Activated naive CD8-positive, alpha-beta T cell treated with anti-CD3 and anti-CD28 coated beads, Interleukin-2, amount 10 ng/mL, durations not matched to agents 7 days and 5 days (primary cell): ENCODE measurements at regions not wholly inside any gene's neighbourhood (a gene's known extent, or its start where the extent isn't known, plus 50 kb on each side); places are given as distances from the start of the nearest gene placed in this dataset.
A peak's percentile ranks its signal among the peaks of the same experiment; 100 is the strongest.

Experiments
- ATAC-seq: fragments of 150-1000 bp; cut with Tn5 transposase; one replicate; pipeline ENCODE4 v1.10.0; 2021; ENCODE audit warnings: low read depth, moderate library complexity
- POLR2A ChIA-PET: fragments of 350-600 bp; sonication (Branson Sonifier 250); formaldehyde crosslinking; loops from one replicate; lab custom pipeline; 2021; ENCODE audit warnings: antibody characterized with exemption; lab: Charles Lee
- DNase-seq: peaks from one replicate; pipeline ENCODE4 v3.0.0; 2021
- H3K27ac Mint-ChIP-seq: one replicate; pipeline ENCODE4 v1.8.0; 2022; ENCODE audit warnings: mild to moderate bottlenecking, mixed read lengths
- H3K27me3 Mint-ChIP-seq: one replicate; pipeline ENCODE4 v1.8.0; 2022; ENCODE audit warnings: mild to moderate bottlenecking, moderate library complexity, mixed read lengths
- H3K36me3 Mint-ChIP-seq: one replicate; pipeline ENCODE4 v1.8.0; 2021; ENCODE audit warnings: mild to moderate bottlenecking, mixed read lengths
- H3K4me1 Mint-ChIP-seq: one replicate; pipeline ENCODE4 v1.8.0; 2021; ENCODE audit warnings: mixed read lengths
- H3K4me3 Mint-ChIP-seq: one replicate; pipeline ENCODE4 v1.8.0; 2022; ENCODE audit warnings: mild to moderate bottlenecking, moderate library complexity, mixed read lengths
- H3K9me3 Mint-ChIP-seq: one replicate; pipeline ENCODE4 v1.8.0; 2021; ENCODE audit warnings: mixed read lengths

DNA sequence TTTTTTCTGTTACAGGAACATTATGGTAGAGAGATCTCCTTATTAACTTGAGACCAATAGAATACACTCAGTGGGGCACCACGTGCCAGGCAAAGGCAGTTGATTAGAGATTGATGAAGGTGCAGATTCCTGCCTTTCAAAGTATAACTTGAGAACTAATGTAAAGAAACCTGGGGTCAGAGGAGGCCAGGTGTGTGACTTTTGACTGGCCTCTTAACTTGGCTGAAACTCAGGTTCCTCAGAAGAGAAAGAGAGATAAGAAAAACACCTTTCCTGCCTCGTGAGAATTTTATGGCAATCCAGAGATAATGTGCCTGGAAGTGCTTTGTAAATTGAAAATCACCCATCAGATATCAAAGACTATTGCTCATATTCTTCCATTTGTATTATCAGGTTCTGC lies 110.7 kb upstream of the GZMB start:
- no peak for ATAC-seq

DNA sequence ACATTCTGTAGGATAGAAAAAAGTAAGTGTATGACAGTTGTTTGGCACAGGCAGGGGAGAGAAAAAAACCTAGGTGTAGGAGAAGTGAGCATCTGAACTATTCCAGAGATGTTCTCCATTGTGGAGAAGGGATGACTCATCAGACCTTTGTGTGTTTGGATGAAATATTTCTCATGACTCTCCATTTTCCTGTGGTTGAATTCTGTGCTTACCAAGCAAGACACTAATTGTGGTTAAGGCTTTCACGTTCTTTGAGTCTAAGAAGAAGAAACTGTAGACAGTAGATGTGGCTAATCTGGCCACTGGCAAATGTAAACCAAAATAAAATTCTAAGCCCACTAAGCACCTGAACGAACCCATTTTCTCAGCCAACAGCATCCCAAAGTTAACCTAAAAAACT lies 107.9 kb upstream of the GZMB start:
- DNase-seq (no peak), ATAC-seq (no peak)
- Mint-ChIP-seq H3K4me1 (peaks cover 2% of the 10 kb centered on the region), H3K4me3 (no peak overlapping the region), H3K36me3 (no peaks in the 10 kb centered on the region), H3K27ac (no peak overlapping the region), H3K27me3 (peaks cover 14% of the 10 kb centered on the region), H3K9me3 (no peaks in the 10 kb centered on the region)
- POLR2A ChIA-PET: no interaction called here

More for the DNA sequence above, 110.7 kb upstream of the GZMB start:
- POLR2A ChIA-PET: no interaction called here
- no peak overlapping the region for H3K27ac Mint-ChIP-seq
- no peak for DNase-seq
- H3K4me1 Mint-ChIP-seq: peaks cover 2% of the 10 kb centered on the region
- peaks cover 19% of the 10 kb centered on the region for H3K27me3 Mint-ChIP-seq
- no peaks in the 10 kb centered on the region for H3K36me3 Mint-ChIP-seq
- no peaks in the 10 kb centered on the region for H3K9me3 Mint-ChIP-seq
- no peak overlapping the region for H3K4me3 Mint-ChIP-seq

DNA sequence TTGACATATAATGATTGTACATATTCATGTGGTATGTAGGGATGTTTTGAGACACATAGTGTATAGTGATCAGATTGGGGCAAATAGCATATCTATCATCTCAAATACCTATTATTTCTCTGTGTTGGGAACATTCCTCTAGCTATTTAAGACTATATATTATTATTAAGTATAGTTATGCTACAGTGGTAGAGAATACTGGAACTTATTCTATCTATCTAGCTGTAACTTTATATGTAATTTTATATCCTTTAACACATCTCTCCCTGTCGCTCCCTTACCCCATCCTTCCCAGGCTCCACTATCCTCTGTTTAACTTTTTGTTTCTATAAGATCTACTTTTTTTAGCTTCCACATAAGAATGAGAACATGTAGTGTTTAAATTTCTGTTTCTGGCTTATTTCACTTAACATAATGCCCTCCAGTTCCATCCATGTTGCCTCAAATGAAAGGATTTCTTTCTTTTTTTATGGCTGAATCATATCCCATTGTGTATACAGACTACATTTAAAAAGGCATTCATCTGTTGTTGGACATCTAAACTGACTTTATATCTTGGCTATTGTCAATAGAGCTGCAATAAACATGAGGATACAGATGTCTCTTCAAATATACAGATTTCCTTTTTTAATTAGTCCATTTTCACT lies 102.1 kb upstream of the GZMB start:
- Mint-ChIP-seq H3K4me1 (no peaks in the 10 kb centered on the region), H3K36me3 (no peaks in the 10 kb centered on the region), H3K9me3 (no peaks in the 10 kb centered on the region), H3K4me3 (no peak overlapping the region), H3K27ac (no peak overlapping the region), H3K27me3 (peaks cover 18% of the 10 kb centered on the region)
- POLR2A ChIA-PET: no interaction called here
- no peak for DNase-seq
- ATAC-seq: no peak

DNA sequence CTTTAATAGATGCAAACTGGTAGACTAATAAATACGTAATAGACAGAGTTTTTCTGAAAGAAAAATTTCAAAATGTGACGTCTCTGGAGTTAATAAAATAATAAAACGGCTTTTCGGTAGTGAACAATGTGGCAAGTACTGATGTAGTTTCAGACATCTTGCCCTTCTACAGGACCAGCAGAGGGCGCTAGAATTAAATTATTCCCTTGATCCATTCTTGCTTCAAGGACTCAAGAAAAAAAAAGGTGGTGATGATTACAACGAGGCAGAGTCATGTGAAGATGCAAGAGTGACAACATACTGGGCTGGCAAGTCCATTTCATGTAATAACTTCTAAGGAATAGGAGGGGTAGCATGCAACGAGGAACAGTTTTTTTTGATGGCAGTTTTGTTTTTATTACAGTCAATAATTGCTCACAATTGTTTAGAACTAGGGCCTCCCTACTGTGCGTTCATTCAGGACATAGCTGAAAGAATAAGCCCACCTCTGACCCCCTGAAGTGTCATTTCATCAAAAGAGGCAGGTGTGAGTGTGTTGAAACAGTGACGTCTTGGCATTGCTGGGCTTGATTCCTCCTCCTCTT lies 101.0 kb upstream of the GZMB start:
- H3K4me3 Mint-ChIP-seq: no peak overlapping the region
- no peaks in the 10 kb centered on the region for H3K4me1 Mint-ChIP-seq
- no peak overlapping the region for H3K27ac Mint-ChIP-seq
- POLR2A ChIA-PET: no interaction called here
- no peak for ATAC-seq
- DNase-seq: no peak
- peaks cover 18% of the 10 kb centered on the region for H3K27me3 Mint-ChIP-seq
- H3K36me3 Mint-ChIP-seq: no peaks in the 10 kb centered on the region
- no peaks in the 10 kb centered on the region for H3K9me3 Mint-ChIP-seq

DNA sequence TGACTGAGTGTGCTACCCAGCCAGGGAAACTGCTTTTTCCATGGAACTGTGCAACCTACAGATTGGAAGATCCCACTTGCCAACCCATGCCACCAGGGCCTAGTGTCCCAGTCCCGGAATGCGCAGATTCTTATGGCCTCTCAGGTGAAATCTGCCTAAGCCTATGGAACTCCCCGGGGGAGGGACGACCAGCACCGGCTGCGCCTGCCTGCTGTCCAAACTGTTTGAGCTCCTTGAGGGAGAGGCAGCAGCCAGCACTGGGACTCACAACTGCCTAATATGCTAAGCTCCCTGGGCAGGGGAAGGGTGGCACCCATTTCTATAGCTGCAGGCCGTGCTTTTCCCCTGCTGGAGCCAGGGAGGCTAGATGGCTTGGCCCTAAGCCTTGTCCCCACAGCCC lies 92.5 kb upstream of the GZMB start:
- H3K4me3 Mint-ChIP-seq: no peak overlapping the region
- no peak for ATAC-seq
- H3K4me1 Mint-ChIP-seq: peaks cover 8% of the 10 kb centered on the region
- peaks cover 27% of the 10 kb centered on the region for H3K27me3 Mint-ChIP-seq
- peaks cover 12% of the 10 kb centered on the region for H3K9me3 Mint-ChIP-seq
- POLR2A ChIA-PET: no interaction called here
- no peaks in the 10 kb centered on the region for H3K36me3 Mint-ChIP-seq
- DNase-seq: no peak
- no peak overlapping the region for H3K27ac Mint-ChIP-seq

DNA sequence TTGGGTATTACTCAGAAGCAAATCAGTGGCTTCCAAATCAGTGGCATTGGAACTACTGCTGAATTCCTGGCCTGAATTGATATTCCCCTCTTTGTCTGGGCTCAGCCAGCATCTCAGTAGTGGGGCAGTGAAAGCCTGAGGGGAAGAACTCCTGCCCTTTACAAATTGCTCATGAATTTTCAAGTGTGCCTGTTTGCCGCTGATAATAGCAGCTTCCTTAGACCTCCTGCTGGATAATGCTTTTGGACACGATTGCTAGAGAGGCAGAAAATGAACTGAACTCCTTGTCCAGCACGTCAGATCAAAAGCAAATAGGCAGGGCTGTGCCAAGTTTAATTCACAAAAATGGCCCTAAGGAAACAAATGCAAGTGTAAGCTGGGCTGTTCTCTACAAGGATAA lies 91.3 kb upstream of the GZMB start:
- no peak overlapping the region for H3K27ac Mint-ChIP-seq
- DNase-seq (no peak), ATAC-seq (no peak)
- peaks cover 12% of the 10 kb centered on the region for H3K9me3 Mint-ChIP-seq
- POLR2A ChIA-PET: no interaction called here
- H3K27me3 Mint-ChIP-seq: peaks cover 33% of the 10 kb centered on the region
- H3K36me3 Mint-ChIP-seq: no peaks in the 10 kb centered on the region
- no peak overlapping the region for H3K4me3 Mint-ChIP-seq
- H3K4me1 Mint-ChIP-seq: peaks cover 8% of the 10 kb centered on the region

DNA sequence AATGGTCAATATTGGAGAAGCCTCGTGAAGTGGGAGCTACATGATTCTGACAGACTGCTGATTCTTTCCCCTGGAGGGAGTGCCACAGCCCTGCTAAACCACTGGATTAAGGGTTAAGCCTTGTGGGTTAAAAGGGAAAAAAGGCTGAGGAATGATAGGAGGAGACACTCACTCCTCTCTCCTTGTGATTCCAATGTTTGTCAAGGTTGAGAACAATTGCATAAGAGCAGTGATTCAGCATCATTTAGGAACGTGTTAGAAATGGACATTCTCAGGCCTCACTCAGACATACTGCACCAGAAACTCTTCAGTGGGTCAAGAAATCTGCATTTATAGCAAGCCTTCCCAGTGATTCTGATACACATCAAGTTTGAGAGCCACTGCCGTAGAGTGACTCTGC lies 87.8 kb upstream of the GZMB start:
- ATAC-seq (no peak), DNase-seq (no peak)
- Mint-ChIP-seq H3K36me3 (no peaks in the 10 kb centered on the region), H3K4me3 (no peak overlapping the region), H3K4me1 (no peaks in the 10 kb centered on the region), H3K27me3 (peaks cover 45% of the 10 kb centered on the region), H3K9me3 (peaks cover 3% of the 10 kb centered on the region), H3K27ac (no peak overlapping the region)
- POLR2A ChIA-PET: no interaction called here

DNA sequence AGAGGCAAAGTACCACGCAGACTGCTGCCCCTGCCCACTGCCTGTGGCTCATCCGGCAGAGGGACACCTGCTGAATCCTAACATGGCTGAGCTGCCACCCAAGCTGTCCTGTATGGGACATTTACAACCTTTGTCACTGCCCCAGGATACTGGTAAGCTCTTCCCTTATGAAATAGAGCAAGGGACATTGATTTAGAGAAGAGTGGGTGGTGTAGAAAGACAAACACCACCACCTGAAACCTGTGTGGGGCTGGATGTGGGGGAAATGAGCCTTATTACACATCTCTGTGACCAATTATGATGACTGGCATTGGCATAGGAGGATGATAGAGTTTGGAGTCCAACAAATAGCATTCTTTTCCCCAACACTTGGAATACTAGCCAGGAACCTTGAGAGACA lies 81.2 kb upstream of the GZMB start:
- POLR2A ChIA-PET: no interaction called here
- Mint-ChIP-seq H3K36me3 (no peaks in the 10 kb centered on the region), H3K27me3 (peaks cover 34% of the 10 kb centered on the region), H3K4me1 (no peaks in the 10 kb centered on the region), H3K4me3 (no peak overlapping the region), H3K27ac (no peak overlapping the region), H3K9me3 (no peaks in the 10 kb centered on the region)
- DNase-seq: no peak
- ATAC-seq: no peak

DNA sequence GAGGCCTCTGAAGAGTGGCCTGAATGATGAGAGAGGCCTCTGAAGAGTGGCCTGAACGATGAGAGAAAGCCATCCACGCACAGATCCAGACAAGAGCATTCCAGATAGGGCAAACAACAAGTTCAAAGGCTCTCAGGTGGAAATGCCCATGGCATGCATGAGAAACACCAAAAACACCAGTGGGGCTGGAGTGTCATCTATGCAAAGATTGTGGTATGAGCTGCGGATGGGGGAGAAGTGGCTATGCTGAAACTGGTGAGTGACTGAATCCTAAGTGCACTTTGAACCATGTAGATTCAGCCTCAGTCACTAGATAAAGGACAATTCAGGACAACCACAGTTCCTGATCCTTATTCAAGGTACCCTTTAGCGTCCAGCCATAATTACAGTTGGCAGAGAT lies 79.4 kb upstream of the GZMB start:
- no peak overlapping the region for H3K4me3 Mint-ChIP-seq
- no peaks in the 10 kb centered on the region for H3K9me3 Mint-ChIP-seq
- ATAC-seq (no peak), DNase-seq (no peak)
- H3K4me1 Mint-ChIP-seq: no peaks in the 10 kb centered on the region
- POLR2A ChIA-PET: no interaction called here
- H3K36me3 Mint-ChIP-seq: no peaks in the 10 kb centered on the region
- no peak overlapping the region for H3K27ac Mint-ChIP-seq
- peaks cover 26% of the 10 kb centered on the region for H3K27me3 Mint-ChIP-seq

DNA sequence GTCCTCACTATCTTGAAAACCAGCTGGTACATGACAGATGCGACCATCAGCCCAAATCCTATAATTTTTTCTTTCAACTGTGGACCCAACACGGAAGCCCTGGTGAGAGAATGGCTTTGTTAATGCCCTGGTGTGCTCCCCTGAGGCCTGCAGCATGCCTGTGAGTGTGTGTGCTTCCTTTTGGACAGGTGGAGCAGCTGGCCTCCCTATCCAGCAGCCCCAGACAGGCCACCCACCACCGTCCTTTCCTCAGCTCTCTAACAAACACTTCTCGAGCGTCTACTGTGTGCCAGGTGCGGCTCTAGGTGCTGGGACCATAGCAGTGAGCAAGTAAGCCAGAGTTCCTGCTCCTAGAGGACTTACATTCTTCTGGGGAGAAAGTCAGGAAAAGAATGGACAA lies 78.9 kb upstream of the GZMB start:
- Mint-ChIP-seq H3K27ac (no peak overlapping the region), H3K4me1 (no peaks in the 10 kb centered on the region), H3K27me3 (peaks cover 21% of the 10 kb centered on the region), H3K36me3 (no peaks in the 10 kb centered on the region), H3K4me3 (no peak overlapping the region), H3K9me3 (no peaks in the 10 kb centered on the region)
- POLR2A ChIA-PET: no interaction called here
- ATAC-seq (no peak), DNase-seq (no peak)

DNA sequence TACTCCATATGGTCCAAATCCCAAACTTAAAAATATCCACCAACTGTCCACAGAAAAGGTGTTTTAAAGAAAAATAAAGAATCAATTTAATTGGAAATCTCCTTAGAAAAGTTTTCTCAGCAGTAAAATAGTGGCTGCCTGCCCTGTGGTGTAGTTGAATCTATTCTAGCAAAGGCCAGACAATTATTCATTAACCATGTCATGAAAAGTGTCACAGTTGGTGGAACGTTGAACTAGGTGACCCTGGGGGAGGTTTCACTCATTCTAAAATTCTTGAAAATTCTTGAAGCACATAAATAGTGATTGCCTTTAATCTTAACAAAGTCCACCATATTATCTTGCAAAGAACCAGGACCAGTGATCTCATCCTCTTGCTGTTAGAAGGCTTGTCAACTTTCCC lies 78.4 kb upstream of the GZMB start:
- Mint-ChIP-seq H3K4me1 (no peaks in the 10 kb centered on the region), H3K9me3 (no peaks in the 10 kb centered on the region), H3K27me3 (peaks cover 17% of the 10 kb centered on the region), H3K36me3 (no peaks in the 10 kb centered on the region), H3K4me3 (no peak overlapping the region), H3K27ac (no peak overlapping the region)
- DNase-seq (no peak), ATAC-seq (no peak)
- POLR2A ChIA-PET: no interaction called here

DNA sequence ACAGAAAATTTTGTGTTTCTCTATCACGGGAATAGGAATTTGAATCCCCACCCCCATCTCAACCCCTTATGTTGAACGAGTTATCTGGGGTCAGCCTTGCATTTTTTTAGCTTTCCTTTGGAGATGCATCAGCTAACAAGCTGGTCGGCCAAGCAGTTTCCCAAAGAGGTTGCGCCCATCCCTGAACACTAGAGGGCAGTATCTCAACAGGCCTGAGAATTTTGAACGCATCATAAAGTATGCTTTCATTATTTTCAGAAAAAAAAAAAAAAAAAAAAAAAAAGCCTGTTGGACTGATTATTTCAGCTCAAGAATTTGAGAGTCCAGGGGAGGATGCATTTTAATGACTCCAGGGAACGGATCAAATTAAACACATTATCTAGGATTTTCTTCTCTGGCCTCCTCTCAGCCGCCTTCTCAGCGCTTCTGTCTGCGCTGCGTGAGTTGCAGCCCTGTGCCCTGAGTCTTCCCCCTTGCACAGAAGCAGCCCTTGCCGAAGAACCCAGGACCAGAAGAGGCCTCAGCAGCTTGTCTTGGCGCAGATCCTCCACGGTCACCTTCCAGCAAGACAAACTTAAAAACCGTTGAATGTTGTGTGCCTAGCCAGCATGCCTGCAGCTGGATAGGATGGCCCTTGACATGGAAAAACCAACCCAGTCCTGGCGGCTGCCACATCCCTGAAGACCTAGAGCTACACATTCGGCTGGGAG lies 76.6 kb upstream of the GZMB start:
- H3K4me3 Mint-ChIP-seq: no peak overlapping the region
- H3K27me3 Mint-ChIP-seq: peaks cover 3% of the 10 kb centered on the region
- no peaks in the 10 kb centered on the region for H3K9me3 Mint-ChIP-seq
- no peak overlapping the region for H3K27ac Mint-ChIP-seq
- DNase-seq (peak; percentile 49), ATAC-seq (peak; percentile 66)
- peaks cover 1% of the 10 kb centered on the region for H3K4me1 Mint-ChIP-seq
- H3K36me3 Mint-ChIP-seq: no peaks in the 10 kb centered on the region
- POLR2A ChIA-PET: interaction anchor here (0.6 to 1.2 kb wide), 3 partner anchors 15 to 722 kb away, joined by 3 to 5 read pairs (median 4); no protein-coding TSS in a partner anchor

DNA sequence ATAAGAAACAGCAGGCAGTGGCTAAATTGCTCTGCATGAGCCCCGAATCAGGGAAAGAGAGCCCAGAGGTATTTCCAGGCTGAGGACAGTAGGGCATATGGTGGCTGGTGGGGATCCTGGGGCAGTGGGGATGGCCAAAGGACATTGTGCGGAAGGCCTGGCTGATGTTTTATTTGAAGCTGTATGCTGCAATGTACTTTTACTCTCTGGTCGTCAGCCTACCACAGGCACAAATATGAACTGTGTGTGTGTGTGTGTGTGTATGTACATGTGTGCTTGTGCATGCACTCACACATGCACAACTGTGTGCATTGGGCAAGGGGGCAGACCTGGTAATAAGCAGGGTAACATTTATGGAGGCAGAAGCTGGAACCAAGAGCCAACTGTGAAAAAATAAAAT lies 74.7 kb upstream of the GZMB start:
- POLR2A ChIA-PET: interaction anchor here (1.0 kb wide), 1 partner anchor 16 kb away, joined by 3 read pairs; no protein-coding TSS in a partner anchor
- H3K27ac Mint-ChIP-seq: no peak overlapping the region
- ATAC-seq: no peak
- H3K27me3 Mint-ChIP-seq: no peaks in the 10 kb centered on the region
- H3K9me3 Mint-ChIP-seq: no peaks in the 10 kb centered on the region
- peaks cover 7% of the 10 kb centered on the region for H3K4me1 Mint-ChIP-seq
- no peak overlapping the region for H3K4me3 Mint-ChIP-seq
- no peaks in the 10 kb centered on the region for H3K36me3 Mint-ChIP-seq
- DNase-seq: no peak

DNA sequence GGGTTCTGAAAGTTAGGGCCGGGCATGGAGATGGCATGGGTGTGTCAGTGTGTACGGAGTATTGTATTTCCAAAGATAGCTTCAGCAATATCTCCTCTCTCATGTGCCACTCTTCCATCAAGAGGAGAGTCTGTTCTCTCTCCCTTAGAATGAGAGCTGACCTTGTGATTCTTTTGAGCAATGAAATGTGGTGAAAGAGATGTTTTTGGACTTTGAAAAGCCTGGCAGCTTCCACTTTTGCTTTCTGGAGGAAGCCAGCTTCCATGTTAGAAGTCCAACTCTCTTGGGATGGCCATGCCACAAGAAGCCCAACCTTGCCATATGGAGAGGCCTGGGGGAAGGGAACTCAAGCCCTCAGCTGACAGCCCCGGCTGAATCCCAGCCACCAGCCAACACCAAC lies 72.4 kb upstream of the GZMB start:
- H3K9me3 Mint-ChIP-seq: no peaks in the 10 kb centered on the region
- POLR2A ChIA-PET: no interaction called here
- no peak overlapping the region for H3K4me3 Mint-ChIP-seq
- H3K4me1 Mint-ChIP-seq: peaks cover 7% of the 10 kb centered on the region
- no peak for ATAC-seq
- H3K27ac Mint-ChIP-seq: no peak overlapping the region
- no peaks in the 10 kb centered on the region for H3K27me3 Mint-ChIP-seq
- peaks cover 4% of the 10 kb centered on the region for H3K36me3 Mint-ChIP-seq
- no peak for DNase-seq
